ENCODE measurements at regions not wholly inside any gene's neighbourhood (a gene's known extent, or its start where the extent isn't known, plus 50 kb on each side); places are given as distances from the start of the nearest gene placed in this dataset.

GRCh38 chr2:105187531-105187930 is 54.0 kb upstream of the GPR45 start:
- Histone ChIP-seq H3K9ac (ENCODE audit: low read depth in 1 of 2, low read length in 2 of 2) (no peak overlapping the region), H3K36me3 (ENCODE audit: control insufficient read depth in 4 of 4, insufficient read depth in 3 of 4, low read depth in 1 of 4, low read length in 3 of 4) (no peaks in the 10 kb centered on the region), H3K27ac (ENCODE audit: low read depth in 1 of 2, low read length in 2 of 2) (no peak overlapping the region), H3K9me3 (ENCODE audit: control insufficient read depth in 4 of 4, low read length in 3 of 4) (peaks cover 0 to 8% (median 0%) of the 10 kb centered on the region in 4 donors), H3K27me3 (ENCODE audit: control insufficient read depth in 4 of 4, insufficient read depth in 4 of 4, low read length in 3 of 4) (peaks cover 0 to 2% (median 0%) of the 10 kb centered on the region in 4 donors), H3K4me3 (ENCODE audit: low read depth in 1 of 3, low read length in 3 of 3) (no peak overlapping the region), H3K4me1 (ENCODE audit: control insufficient read depth in 4 of 4, insufficient read depth in 4 of 4, low read length in 3 of 4) (no peaks in the 10 kb centered on the region)
- 74% methylated on average over 7 of the region's 7 CpGs for WGBS
- TF ChIP-seq FOXA2 (IDR thresholded peaks at IDR 0.05) (no peak), JUND (IDR thresholded peaks at IDR 0.05) (no peak), RAD21 (IDR thresholded peaks at IDR 0.05) (no peak), GABPA (IDR thresholded peaks at IDR 0.05 in 1 of 2, conservative IDR thresholded peaks at IDR 0.05 in 1 of 2) (no peak), NR2F2 (IDR thresholded peaks at IDR 0.05) (no peak), YY1 (IDR thresholded peaks at IDR 0.05) (no peak), HNF4A (conservative IDR thresholded peaks at IDR 0.05) (no peak), FOXA1 (IDR thresholded peaks at IDR 0.05) (no peak), EGR1 (IDR thresholded peaks at IDR 0.05; ENCODE audit: low read depth in 2 of 2) (no peak), RXRA (IDR thresholded peaks at IDR 0.05) (no peak), HNF4G (IDR thresholded peaks at IDR 0.05) (no peak), TAF1 (conservative IDR thresholded peaks at IDR 0.05) (no peak)
- TF ChIP-seq, protein P1, sequence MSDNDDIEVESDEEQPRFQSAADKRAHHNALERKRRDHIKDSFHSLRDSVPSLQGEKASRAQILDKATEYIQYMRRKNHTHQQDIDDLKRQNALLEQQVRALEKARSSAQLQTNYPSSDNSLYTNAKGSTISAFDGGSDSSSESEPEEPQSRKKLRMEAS (IDR thresholded peaks at IDR 0.05): no peak
- TF ChIP-seq, protein P2, sequence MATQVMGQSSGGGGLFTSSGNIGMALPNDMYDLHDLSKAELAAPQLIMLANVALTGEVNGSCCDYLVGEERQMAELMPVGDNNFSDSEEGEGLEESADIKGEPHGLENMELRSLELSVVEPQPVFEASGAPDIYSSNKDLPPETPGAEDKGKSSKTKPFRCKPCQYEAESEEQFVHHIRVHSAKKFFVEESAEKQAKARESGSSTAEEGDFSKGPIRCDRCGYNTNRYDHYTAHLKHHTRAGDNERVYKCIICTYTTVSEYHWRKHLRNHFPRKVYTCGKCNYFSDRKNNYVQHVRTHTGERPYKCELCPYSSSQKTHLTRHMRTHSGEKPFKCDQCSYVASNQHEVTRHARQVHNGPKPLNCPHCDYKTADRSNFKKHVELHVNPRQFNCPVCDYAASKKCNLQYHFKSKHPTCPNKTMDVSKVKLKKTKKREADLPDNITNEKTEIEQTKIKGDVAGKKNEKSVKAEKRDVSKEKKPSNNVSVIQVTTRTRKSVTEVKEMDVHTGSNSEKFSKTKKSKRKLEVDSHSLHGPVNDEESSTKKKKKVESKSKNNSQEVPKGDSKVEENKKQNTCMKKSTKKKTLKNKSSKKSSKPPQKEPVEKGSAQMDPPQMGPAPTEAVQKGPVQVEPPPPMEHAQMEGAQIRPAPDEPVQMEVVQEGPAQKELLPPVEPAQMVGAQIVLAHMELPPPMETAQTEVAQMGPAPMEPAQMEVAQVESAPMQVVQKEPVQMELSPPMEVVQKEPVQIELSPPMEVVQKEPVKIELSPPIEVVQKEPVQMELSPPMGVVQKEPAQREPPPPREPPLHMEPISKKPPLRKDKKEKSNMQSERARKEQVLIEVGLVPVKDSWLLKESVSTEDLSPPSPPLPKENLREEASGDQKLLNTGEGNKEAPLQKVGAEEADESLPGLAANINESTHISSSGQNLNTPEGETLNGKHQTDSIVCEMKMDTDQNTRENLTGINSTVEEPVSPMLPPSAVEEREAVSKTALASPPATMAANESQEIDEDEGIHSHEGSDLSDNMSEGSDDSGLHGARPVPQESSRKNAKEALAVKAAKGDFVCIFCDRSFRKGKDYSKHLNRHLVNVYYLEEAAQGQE (IDR thresholded peaks at IDR 0.05): no peak
- TF ChIP-seq, protein P3, sequence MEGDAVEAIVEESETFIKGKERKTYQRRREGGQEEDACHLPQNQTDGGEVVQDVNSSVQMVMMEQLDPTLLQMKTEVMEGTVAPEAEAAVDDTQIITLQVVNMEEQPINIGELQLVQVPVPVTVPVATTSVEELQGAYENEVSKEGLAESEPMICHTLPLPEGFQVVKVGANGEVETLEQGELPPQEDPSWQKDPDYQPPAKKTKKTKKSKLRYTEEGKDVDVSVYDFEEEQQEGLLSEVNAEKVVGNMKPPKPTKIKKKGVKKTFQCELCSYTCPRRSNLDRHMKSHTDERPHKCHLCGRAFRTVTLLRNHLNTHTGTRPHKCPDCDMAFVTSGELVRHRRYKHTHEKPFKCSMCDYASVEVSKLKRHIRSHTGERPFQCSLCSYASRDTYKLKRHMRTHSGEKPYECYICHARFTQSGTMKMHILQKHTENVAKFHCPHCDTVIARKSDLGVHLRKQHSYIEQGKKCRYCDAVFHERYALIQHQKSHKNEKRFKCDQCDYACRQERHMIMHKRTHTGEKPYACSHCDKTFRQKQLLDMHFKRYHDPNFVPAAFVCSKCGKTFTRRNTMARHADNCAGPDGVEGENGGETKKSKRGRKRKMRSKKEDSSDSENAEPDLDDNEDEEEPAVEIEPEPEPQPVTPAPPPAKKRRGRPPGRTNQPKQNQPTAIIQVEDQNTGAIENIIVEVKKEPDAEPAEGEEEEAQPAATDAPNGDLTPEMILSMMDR (IDR thresholded peaks at IDR 0.05; ENCODE audit: low read depth, low read length, missing input control): no peak
- no peak for DNase-seq (ENCODE audit: low spot score)

DNA sequence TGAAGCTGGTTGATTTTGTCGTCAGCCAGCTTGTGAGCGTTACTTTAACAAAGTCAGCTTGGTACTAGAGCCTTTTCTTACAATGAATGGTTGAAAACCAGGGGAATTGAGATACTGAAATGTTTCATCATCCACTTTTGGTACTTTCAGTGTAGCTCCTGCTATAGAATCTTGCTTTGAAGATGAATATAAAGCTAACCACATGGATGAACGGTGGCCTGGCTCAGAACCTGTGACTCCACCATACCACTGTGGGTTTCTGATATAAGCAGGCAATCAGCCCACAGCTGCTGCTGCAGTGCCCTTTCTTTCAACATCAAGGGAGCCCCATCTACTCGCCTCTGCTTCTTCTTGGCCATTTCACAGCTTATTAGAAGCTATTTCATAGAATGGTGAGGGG is 53.2 kb upstream of the GPR45 start:
- Histone ChIP-seq H3K4me3 (ENCODE audit: low read depth in 1 of 3, low read length in 3 of 3) (no peak overlapping the region), H3K9me3 (ENCODE audit: control insufficient read depth in 4 of 4, low read length in 3 of 4) (peaks cover 0 to 8% (median 0%) of the 10 kb centered on the region in 4 donors), H3K4me1 (ENCODE audit: control insufficient read depth in 4 of 4, insufficient read depth in 4 of 4, low read length in 3 of 4) (no peaks in the 10 kb centered on the region), H3K9ac (ENCODE audit: low read depth in 1 of 2, low read length in 2 of 2) (no peak overlapping the region), H3K27me3 (ENCODE audit: control insufficient read depth in 4 of 4, insufficient read depth in 4 of 4, low read length in 3 of 4) (peaks cover 0 to 2% (median 0%) of the 10 kb centered on the region in 4 donors), H3K36me3 (ENCODE audit: control insufficient read depth in 4 of 4, insufficient read depth in 3 of 4, low read depth in 1 of 4, low read length in 3 of 4) (no peaks in the 10 kb centered on the region), H3K27ac (ENCODE audit: low read depth in 1 of 2, low read length in 2 of 2) (no peak overlapping the region)
- DNase-seq (ENCODE audit: low spot score): no peak
- WGBS: 77% methylated on average over 4 of the region's 4 CpGs
- TF ChIP-seq JUND (IDR thresholded peaks at IDR 0.05): no peak
- TF ChIP-seq RXRA (IDR thresholded peaks at IDR 0.05): no peak
- TF ChIP-seq RAD21 (IDR thresholded peaks at IDR 0.05): no peak
- no peak for TF ChIP-seq SP1 (IDR thresholded peaks at IDR 0.05)
- TF ChIP-seq, protein P2 (IDR thresholded peaks at IDR 0.05): no peak
- TF ChIP-seq EGR1 (IDR thresholded peaks at IDR 0.05; ENCODE audit: low read depth in 2 of 2): no peak
- TF ChIP-seq FOXA2 (IDR thresholded peaks at IDR 0.05): no peak
- no peak for TF ChIP-seq HNF4A (conservative IDR thresholded peaks at IDR 0.05)
- TF ChIP-seq GABPA (IDR thresholded peaks at IDR 0.05 in 1 of 2, conservative IDR thresholded peaks at IDR 0.05 in 1 of 2): no peak
- no peak for TF ChIP-seq FOXA1 (IDR thresholded peaks at IDR 0.05)
- TF ChIP-seq, protein P1 (IDR thresholded peaks at IDR 0.05): no peak

Measured in liver (tissue), 8 donors.